ENCODE measurements at regions not wholly inside any gene's neighbourhood (a gene's known extent, or its start where the extent isn't known, plus 50 kb on each side); places are given as distances from the start of the nearest gene placed in this dataset.
A peak's percentile ranks its signal among the peaks of the same experiment; 100 is the strongest.

DNA sequence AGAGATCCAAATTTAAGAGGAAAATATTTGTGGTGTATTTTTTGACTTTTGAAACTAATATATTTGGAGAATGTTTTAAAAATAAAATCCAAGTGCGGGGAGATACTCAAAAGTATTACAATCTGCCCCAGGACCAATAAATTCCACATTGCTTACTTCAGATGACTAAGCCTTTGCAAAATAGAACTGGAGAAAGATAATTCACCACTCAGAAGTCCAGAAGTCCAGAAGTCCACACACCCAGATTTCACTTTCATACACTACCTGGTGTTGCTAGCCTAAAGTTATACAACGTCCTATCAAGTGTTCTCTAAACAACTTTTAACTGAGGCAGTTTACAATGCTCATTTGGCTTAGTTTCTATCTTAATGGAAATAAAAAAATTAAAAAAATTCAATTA, 487.0 kb upstream of the SEMA3D start:
- no peak for DNase-seq (ENCODE audit: low read depth, low spot score)

DNA sequence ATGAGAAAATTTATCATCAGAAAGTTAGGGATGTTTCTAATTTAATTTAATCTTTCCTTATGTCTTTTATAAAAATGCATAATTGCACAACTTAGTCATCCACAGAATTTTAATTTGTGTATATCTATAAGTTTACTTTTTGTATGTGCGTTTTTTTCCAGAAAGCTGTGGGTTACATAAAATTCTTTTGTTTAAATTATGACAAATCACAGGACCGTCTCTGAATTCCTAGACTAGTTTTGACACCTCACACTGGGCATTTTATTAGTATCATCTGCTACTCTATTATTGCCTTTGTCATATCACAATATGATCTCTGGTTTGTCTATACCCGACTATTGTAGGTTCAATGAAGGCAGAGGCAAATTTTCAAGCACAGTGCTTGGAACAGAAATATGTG, 482.4 kb upstream of the SEMA3D start:
- DNase-seq (ENCODE audit: low read depth, low spot score) = no peak

DNA sequence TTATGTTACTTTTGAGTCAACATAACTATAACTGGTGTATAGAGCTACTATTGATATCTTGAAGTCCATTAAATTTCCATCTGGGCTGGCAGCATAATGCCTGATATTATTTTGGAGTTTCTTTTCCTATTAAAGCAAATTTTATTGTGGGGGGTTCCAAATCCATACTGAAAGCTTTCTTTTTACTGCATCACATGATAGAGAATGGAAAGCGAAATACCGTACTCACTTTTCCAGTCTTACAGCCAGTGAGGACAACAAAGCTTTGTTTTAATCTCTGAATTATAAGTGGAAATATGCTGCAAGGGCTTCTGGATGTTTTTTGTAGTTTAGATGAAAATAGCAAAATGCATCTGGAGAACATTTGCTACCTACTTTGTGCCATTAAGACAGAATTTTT, 477.5 kb upstream of the SEMA3D start:
- no peak for DNase-seq (ENCODE audit: low read depth, low spot score)

DNA sequence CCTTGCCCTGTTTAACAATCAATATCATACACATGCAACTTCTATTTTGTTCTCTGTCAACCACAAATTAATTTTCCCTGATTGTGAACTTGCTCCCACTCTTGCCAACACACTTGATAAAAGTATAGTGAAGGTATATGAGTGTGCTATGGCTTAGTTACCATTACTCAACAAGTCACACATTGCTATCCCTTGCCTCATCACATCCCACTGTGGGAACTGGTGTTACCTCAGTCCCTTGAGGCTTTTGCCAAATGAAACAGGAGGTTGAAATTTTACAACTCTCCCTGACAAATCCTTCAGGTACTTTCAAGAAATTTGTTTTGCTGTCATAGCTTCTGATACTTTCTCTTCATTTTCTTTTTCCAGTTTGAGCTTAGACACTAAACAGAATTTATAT, 472.5 kb upstream of the SEMA3D start:
- no peak for DNase-seq (ENCODE audit: low read depth, low spot score)

DNA sequence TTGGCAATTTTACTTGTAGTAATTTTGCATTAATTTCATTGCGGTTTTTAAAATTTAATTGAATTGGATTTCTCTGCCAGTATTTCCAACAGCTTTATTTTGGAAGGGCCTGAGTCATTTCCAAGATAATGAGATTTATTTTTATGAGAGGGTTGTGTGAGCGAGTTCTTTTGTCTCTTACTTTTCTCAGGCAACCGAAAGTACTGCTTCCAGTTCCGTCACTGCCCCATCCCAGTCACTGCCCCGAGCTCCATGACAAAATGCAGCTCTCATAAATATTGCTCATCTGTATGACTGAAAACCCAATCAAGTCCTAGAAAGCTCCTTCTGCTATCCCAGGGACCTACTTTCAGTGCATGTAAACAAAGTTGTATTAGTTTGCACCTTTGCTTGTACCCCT, 468.4 kb upstream of the SEMA3D start:
- DNase-seq (ENCODE audit: low read depth, low spot score) = no peak

DNA sequence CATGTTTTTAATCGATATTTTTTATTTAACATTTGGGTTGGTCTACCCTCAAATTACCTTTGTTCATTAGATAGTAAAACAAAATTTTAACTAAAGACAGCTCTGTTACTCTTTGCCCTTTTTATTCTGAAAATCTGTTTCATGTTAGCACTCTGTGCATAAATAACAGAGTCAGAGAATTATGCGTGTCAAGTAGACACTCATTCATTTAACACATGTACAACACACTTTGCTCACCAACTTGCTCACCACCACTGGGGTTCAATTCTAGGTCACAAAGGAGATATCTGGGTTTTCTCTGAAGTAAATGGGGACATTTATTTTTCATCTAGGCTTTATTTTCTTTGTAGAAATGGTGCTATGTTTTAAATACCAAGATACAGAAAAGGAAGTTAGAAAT, 457.4 kb upstream of the SEMA3D start:
- no peak for DNase-seq (ENCODE audit: low read depth, low spot score)

DNA sequence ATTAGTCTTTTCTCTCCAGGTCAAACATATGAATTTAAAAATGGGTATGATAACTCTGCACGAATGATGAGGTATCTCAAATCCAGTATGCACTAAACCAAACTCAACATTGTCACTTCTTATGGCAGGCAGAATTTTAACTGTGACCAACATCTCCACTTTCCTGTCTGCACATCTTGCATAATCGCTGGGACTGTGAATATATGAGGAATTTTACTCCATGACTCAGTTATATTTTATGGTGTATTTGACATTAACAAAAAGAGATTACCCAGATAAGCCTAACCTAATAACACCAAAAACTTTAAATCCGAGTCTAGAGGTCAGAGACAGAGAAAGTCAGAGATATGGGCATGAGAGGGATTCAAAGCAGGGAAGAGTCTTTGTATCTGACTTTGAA, 454.5 kb upstream of the SEMA3D start:
- DNase-seq (ENCODE audit: low read depth, low spot score) = no peak

DNA sequence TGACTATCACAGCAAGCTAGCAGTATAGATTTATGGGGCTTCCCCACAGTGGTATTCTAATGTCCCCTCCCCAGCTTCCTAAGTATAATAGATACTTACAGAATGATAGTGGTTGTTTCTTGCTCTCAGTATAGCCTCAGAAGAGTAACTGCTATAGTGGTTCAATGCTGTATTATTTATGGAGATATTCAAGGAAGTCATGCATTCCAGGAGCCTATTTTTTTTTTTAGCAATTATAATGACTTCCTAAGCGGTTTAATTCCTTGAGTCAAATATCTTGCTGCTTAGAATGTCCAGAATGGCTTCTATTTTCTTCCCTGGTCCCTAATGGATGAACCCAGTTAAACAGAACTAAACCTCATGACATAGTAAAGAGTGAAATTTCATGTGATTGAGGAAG, 451.5 kb upstream of the SEMA3D start:
- DNase-seq (ENCODE audit: low read depth, low spot score) = no peak

DNA sequence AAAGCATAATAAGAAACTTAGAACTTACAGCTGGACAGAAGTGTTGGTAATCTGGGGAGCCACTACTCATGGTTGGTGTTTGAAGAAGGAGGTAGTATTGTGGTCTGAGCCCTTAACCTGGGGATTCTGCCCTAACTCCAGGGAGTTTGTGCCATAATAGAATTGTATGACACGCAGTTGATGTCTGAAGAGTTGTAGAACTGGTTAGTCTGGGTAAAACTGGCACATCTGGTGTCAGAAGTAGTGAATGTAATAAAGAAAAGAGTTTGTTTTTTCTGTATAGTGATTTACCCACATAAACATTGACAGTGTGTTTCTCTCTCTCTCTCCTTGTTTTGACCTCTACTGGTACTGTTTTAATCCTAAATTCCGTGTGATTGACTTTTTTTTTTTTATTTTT, 448.1 kb upstream of the SEMA3D start:
- DNase-seq (ENCODE audit: low read depth, low spot score) = no peak

DNA sequence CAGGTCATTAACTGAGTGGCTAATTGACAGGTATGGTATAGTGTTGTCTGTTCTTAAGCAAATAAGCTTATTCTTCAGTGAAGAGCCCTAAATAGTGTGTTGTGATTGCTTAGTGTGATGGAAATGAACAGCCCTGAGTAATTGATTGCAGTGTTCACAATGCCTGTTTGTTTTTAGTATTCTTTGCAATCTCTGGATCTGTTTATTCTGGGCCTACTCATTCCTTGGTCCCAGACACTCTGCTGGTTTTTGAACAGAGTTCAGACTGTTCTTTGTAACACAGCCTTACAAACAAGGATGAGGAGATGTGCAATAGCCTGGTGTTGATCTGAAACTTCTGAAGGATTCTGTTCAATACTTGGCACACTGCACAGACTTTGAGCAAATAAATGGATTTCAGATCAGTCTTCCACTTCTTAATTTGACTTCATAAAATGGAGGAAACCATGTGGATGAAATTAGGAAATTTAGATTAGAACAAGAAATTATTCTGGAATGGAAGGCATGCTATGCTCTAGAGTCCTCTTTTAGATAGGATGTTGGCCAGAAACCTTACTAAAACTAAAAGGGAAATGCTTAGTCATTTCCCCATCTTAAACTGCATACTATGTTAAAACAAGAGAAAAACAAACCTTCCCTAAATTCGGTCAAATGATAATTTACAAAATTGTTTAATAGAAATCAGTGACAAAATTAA, 444.2 kb upstream of the SEMA3D start:
- DNase-seq (ENCODE audit: low read depth, low spot score) = no peak

DNA sequence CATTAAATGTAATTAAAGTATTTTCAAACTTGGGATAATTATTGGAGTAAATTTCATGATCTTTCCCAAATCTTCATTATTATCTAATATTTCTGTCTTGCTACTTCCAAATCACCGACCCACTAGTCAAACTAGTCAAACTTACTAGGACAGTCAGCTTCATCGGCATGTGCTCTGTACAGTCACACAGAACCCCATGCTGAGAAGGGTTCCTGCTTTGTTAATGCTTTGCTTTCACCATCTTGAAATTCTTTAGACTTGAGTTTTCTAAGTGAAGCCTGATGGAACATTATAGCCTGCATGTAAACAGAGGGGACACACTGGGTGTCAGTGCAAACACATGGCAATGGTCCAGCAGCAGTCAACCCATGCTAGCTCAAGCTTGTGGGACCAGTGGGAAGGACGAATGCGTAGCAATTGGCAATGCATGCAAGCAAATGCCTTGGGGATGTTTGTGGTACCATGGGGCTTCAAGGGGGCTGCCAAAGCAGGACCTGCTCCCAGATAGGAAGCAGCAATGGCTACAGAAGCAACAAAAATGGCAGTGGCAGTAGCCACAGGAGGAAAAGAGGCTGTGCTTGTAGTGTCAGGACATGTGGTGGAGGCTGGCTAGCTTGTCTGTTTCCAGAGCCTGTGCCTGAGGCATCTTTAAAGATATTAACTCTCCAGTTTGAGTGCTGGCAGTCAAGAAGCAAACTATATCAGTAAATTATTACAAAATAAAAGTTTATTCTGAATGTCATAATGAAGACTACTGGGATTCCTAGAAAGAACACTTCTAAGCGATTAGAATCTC, 441.1 kb upstream of the SEMA3D start:
- peak; percentile 23 for DNase-seq (ENCODE audit: low read depth, low spot score)

DNA sequence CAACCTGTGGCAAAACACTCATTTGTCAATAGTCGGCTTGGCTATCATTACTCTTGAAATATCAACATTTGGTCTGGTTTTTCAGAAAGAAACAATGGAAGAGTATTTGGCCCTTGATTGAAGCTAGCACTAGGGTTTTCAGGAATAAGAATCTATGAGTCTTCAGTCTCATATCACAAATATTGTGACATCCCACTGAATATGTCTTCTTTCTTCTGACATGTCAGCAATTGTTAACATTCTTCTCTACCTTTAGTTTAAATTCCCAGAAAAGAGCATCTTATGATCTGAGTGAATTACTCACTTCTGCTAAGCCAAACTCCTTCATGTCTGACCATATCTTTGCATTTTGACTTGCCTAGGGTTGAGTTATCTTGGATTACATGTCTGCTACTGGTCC, 435.2 kb upstream of the SEMA3D start:
- no peak for DNase-seq (ENCODE audit: low read depth, low spot score)

DNA sequence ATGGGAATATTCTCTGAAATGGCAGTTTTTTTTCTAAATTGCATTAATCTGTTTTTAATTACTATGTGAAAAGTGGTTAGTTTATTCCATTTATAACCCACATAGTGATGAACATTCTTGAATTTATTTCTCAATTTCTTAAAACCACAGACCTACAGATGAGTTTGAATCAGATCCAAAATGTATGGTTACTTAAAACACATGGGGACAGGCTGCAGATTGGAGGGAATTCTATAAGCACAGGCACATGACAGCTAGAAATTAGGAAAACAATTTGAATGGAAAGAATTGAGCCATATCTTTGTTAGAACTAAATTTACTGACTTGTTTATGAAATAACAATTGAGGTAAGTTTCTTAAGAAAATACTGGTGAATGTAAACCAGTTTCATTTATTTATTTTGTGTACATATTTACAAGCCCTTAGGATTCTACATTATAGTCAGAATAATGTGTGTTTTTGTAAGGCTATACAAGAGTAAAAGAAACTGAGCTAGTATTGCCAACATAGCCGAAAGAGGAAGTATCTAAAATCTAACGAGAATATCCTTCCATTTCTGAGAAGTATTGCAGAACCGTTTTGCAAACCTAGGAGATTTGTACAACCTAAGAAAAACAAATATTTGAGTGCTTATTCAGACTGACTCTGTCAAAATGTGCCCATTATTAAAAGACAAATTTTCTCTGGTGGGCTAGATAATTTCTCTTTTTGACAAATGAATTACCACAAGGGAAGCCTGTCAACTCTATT, 434.3 kb upstream of the SEMA3D start:
- DNase-seq (ENCODE audit: low read depth, low spot score) = no peak

DNA sequence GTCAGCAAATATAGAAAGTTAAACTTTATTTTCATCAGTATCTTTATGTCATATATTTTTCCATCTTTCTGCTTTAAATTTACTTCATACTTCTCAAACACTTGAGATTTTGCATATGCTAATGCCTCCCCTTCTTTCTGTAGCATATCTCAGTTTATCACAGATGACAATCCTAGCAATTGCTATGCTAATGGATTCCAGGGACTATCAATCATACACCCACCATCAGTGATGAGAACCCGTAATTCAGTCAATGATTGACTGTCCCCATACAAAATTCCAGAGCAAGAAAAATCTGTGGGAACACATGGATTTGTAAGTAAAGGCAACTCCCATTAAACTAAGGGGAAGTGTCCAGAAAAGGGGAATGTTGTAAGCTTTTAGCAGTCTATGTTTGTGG, 432.4 kb upstream of the SEMA3D start:
- no peak for DNase-seq (ENCODE audit: low read depth, low spot score)

DNA sequence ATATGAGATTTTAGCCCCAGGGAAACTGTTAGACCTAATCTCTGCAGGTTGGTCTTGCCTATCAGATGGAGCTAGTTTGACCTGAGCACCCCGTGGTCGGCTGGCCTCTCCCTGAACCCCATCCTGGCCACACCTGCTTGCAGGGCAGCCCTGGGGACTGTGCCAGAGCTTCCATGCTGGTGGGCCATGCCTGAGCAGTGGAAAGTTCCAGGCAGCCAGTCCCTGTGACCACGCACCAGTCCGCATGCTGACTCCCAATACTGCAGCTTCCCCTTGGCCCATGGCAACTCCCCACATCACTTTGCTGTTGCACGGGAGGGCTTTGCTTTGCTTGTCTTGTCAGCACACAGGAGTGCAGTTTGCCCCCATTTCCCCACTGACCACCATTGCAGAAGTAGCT, 427.8 kb upstream of the SEMA3D start:
- no peak for DNase-seq (ENCODE audit: low read depth, low spot score)

DNA sequence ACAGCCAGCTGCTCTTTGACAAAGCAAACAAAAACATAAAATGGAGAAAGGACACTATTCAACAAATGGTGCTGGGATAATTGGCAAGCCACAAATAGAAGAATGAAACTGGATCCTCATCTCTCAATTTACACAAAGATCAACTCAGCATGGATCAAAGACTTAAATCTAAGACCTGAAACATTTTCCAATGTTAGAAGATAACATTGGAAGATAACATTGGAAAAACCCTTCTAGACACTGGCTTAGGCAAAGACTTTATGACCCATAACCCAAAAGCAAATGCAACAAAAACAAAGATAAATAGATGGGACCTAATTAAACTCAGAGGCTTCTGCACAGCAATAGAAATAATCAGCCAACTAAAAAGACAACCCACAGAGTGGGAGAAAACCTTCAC, 425.7 kb upstream of the SEMA3D start:
- DNase-seq (ENCODE audit: low read depth, low spot score) = no peak

DNA sequence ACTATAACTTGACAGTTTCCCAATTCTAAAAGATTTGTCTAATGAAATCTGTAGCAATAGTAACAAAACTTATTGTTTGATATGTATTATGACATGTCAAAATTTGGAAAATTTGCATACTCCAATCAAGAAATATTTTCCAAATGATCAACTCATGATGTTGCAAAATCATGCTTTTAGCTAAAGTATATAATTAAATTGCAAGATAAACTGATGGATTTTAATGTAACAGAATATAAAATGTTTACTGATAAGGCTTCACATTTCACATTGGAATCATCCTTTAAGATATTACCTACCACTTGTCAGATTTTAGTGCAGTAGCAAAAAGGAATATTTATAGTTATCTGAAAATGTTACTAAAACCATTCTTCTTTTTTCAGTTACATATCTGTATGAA, 421.9 kb upstream of the SEMA3D start:
- no peak for DNase-seq (ENCODE audit: low read depth, low spot score)

DNA sequence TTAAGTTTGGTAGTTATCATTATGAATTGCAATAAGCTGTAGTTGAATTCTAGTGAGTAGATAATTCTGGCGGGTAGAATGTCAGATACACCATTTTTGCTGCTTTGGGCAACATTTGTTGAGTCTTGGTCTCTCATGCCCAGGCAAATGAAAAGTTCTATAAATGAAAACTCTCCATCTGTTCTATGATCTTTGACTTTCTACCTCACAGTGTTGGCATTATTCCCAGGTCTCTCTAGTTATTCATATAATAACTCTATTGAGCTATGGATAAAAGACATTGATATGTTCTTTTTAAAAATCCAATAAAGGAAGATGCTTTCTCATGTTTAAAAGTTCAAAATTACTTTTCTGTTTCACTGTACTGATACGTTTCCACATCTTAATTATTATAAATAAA, 415.3 kb upstream of the SEMA3D start:
- DNase-seq (ENCODE audit: low read depth, low spot score) = no peak

DNA sequence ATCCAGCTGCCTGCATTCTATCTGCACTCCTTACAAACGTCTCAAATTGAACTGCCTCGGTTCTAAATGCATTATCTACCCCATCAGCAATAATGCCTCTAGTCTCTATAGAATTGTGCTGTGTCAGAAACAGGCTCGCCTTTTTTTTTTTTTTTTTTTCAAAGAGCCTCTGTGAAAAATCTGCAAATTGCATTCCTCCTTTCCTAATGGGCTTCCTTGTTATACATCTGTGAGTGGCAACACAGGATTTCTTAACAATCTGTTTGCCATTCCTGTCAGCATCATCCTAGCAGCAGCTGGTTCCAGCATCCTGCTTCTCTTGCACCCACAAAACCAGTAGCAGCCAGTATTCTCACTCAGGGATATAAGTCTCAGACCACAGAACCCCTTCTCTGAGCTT, 413.5 kb upstream of the SEMA3D start:
- DNase-seq (ENCODE audit: low read depth, low spot score) = peak; percentile 6

DNA sequence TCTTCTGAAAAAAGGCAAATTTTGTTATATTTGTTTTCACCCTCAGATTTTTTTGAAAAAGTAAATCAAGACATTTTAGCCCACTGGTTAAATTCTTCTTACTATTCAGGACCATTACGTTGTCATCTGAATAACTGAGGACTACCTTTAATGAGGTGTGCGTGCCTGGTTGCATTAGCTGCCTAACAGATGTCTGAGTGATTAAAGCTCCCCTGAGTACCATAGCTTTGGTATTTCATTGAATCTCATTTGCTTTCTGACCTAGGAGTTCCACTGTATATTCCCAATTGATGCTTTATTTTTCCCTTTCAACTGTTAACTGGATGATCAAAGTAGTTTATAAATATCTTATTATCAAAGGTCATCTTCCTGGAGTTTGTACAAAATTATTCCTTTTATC, 410.0 kb upstream of the SEMA3D start:
- no peak for DNase-seq (ENCODE audit: low read depth, low spot score)

DNA sequence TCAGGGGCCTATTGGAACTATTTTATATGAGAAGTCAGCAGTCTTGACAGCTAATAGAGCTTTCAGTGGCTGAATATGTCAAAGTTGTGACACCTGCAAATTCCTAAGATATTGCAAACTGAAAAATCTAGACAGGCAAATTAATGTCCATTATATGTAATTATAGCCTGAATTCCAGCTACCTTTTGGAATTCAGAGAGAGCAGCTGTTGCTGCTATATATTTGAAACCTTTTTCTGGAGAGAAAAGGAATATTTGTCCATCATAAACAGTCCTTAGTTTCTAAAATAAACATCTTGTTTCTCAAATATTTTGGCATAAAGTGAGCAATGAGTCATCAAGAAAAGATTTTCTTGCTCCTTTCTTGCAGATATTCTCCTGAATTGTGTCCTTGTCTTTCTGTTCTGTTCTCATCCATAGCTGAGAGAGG, 408.9 kb upstream of the SEMA3D start:
- DNase-seq (ENCODE audit: low read depth, low spot score) = no peak

DNA sequence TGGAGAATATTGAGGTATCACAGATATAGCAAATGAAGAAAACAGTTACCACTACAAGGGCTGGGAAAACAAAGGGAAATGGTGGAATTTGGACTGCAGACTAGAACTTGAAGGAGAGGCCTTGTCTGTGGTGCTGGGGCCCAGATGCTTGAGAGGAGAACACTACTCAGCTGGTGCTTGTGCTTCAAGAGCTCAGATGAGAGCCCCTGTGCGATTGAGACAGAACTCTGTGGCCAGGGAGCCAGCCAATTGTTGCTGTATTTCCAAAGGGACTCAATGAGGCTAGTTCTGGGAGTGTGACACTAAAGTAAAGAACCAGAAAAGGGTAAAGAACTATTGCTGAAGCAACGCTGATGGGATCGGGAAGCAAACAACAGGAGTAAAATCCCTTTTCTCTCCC, 406.5 kb upstream of the SEMA3D start:
- DNase-seq (ENCODE audit: low read depth, low spot score) = no peak

DNA sequence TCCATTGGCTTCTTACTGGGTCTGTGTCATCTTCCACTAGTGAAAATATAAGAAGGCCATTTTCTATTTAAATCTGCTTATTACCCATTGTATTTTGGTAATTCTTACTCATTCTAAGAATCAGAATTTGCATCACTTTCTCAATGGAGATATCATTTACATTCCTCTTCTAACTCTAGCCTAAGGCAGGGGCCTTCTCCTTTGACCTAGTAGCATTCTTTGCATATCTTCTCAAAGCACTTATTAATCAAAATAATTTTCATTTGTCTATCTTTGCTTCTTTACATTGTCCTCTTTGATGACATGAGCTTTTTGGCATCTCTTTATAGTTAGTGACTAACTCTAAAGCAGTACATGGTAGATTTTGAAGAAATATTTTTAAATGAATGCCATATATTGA, 400.9 kb upstream of the SEMA3D start:
- DNase-seq (ENCODE audit: low read depth, low spot score) = no peak

Data from ELF-1 (cell line).